ENCODE measurements at regions not wholly inside any gene's neighbourhood (a gene's known extent, or its start where the extent isn't known, plus 50 kb on each side); places are given as distances from the start of the nearest gene placed in this dataset.

- no peak for DNase-seq
Observed at GRCh38 chrX:143800150-143800549, 79.6 kb upstream of the SPANXN2 start.

GRCh38 chrX:143788265-143788664 is 67.7 kb upstream of the SPANXN2 start:
- DNase-seq, result peak; percentile 9

GRCh38 chrX:143787341-143787740 is 66.8 kb upstream of the SPANXN2 start:
- DNase-seq, result no peak

- no peak for DNase-seq
Observed at GRCh38 chrX:143781103-143781502, 60.6 kb upstream of the SPANXN2 start.

Data from NCI-H1048 (cell line).